NOMO-1 treated with DMSO at 0.1 percent for 48 hours (cell line): ENCODE measurements at regions not wholly inside any gene's neighbourhood (a gene's known extent, or its start where the extent isn't known, plus 50 kb on each side); places are given as distances from the start of the nearest gene placed in this dataset.
A peak's percentile ranks its signal among the peaks of the same experiment; 100 is the strongest.

Source experiments
- DNase-seq: peaks from one replicate; lab custom pipeline; 2025; ENCODE audit not compliant: unreplicated experiment; lab: John Stamatoyannopoulos, UW

DNA sequence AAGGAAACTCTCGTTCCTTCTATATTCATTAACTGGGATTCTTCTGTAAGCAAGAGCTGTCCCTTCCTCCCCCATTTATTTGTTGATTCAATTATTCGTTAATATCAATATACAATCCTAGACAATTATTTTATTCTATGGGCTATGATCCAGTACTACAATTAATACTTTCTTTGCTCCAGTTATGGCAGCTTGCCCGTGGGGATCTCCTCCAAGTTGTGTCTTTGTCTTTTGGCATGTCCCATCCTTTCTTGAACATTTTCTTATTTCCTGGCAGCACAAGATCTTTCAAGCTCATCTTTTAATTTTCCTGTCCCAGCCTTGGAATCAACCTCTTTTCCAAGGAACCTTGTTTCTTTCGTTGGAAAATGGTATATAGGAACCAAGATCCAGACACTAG is 249.3 kb downstream of the GAS1 start:
- DNase-seq, result no peak

DNA sequence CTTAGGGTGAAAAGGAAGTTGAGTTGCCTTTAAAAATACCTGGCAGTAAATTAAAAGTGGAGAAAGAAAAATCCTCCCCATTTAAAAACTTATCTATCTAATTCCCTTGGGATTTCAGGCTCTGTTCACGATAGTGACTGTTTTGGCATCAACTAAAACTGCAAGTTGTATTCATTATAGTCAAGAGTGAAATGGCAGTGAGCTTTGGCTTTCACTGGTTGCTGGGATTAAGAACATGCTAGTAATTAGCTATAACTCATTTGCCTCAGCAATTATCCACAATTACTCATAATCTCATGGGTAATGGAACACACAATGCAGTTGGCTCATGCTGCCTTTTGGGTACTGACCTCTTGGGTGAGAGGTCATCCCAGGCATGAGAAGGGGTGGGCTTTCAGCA is 250.1 kb downstream of the GAS1 start:
- DNase-seq, result no peak

DNA sequence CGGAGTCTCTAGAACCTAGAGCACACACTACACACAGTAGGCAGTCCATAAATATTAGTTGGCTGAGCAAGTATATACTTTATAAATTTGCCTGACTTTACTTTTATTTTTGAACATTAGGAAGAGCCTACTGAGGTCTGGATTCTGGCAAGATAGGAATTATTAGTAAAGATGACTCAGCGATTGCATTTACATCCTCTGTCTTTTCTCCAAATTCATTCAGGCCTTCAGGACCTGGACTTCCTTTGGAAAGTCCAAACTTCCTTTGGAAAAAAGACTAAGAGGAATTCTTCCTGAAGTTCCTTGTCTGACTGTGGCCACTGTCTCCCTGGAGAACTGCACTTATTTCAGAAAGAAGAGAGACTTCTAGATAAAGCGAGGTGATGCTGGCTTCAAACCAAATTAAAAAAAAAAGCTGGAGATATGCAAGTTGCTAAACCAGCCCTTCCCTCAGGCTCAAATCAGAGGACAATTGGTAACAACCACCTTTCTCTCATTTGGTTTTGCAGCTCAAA is 251.3 kb downstream of the GAS1 start:
- DNase-seq, result no peak

DNA sequence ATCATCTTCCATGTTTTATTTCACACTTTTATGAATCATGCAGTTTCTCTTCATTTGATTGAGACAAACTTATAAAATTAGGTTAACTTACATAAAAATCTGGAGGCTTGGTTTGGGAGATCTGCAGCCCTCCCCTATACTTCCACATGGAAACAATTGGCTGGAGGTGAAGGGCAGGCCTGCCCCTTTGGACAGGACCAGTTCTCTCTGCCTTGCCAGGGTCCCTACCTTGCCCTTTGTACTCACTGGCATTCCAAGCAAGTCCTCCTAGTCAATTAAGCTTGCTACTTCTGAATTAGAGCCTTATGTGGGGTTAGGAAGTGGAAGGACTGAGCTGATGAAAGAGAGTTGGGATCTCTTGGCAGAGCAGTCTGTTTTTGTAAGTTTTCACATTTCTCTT is 257.3 kb downstream of the GAS1 start:
- no peak for DNase-seq

DNA sequence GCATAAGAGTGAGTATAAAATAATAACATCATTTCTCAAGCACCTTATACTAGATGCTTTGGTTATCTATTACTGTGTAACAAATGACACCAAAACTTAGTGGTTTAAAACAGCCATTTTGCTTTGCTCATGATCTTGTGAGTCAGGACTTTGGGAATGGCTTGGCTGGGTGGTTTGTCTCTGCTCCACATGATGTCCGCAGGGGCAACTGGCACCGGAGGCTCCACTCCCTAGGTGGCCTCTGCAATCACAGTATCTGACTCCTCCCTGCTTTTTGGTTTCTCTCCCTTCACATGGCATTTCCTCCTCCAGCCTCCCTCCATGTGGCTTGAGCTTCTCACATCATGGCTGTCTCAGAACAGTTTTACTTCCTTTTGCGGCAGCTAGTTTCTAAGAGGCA is 259.5 kb downstream of the GAS1 start:
- DNase-seq, result peak; percentile 8

DNA sequence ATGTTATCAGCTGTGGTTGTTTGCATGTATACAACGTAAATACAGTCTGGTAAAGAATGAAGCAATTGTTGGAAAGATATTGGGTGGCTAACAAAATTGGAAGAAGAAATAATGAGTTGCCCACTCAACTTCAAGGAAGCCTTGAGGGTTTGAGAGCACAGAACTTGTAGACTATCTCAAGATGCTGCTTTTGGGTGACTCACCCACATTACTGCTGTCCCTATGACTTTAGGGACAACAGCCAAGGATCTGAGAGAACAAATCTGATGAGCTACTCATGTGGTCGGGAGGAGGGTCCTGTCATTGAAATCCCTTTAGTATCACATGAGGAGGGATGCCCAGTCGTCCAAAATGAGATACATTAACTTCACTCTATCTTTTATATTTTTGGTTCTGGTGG is 261.8 kb downstream of the GAS1 start:
- no peak for DNase-seq

DNA sequence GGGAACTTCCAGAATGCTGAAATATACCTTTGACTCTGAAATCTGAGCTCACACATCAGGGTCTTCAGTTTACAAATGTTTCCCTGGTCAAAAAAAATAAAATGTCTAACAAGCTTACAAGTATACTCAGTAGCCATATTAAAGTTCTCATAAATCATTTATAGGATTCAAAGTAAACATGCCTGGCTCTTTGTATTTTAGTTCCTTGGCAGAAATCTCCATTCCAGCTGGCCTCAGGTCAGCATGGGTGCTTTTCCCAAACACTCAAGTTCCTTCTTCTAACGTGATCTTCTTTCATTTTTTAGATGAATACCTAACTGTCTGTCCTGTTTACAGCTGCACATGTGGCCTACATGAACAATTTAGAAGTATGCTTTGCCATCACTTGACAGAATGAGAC is 263.2 kb downstream of the GAS1 start:
- DNase-seq, result no peak

DNA sequence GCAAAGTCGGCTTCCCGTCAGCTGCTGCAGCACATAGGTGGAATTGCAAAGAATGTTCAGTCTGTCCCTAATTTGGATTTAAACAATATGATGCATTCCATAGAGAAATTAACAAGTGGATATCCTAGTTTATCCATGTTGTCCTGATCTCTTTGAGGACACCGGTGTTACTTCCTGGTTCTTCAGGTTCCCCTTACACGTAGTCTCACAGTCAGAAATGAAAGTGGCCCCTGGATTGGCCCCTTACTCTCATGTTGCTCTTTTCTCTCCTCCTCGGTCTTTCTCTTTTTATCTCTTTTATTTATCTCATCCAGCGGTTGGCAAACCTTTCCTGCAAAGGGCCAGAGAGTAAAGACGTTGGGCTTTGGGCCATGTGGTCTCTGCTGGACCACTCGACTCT is 265.1 kb downstream of the GAS1 start:
- DNase-seq, result no peak

DNA sequence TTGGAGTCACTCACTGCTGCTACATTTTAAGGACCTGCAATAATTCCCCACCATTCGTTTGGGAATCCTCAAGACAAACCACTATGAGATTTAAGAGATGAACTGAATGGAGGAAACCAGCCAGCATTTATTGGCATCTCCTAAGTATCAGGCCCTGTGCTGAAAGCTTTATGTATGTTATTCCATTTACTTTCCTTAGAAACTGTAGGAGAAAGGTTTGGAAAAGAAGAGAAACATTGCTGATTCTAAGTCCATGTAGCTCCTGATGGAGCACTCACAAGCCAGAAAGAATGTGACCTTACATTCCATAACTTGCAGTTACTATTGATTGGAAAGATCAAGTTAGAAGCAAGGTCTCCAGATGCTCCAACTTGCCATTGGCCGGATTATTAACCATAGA is 267.4 kb downstream of the GAS1 start:
- no peak for DNase-seq

DNA sequence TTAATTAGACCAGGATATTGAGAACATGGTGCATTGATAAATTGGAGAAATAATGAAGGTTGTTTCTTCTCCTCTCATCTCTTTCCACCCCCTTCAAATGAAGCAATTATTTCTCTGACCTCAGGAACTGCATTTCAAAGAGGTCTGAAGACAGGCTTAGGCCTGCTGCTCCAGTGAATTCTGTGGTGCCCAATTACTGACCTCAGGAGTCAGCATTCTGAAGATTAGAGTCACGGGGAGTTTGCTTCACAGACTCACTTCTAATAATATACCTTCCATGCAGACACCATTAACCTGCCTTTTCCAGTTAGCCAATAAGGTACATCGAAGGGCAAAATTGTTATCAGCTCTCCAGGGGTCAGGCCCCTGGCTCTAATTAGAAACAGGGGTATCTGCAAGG is 270.9 kb downstream of the GAS1 start:
- no peak for DNase-seq

DNA sequence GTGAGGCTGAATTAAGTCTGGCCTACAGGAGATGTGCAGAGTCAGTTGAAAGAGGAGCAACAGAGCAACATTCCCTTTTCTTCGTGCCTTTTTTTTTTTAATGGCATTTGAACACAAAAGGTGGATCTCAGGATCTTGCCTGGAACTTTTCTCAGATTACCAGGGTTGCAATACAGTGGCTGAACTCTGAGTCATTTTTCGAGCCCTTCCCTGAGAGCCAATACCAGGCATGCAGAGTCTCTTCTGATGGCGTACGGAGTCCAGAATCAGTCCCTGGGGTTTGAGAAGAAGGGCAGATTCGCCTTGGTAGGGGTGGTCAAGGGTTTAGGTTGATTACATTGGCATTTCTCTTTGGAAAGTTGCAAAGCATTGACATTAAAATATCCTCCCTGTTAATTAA is 271.5 kb downstream of the GAS1 start:
- DNase-seq, result no peak

DNA sequence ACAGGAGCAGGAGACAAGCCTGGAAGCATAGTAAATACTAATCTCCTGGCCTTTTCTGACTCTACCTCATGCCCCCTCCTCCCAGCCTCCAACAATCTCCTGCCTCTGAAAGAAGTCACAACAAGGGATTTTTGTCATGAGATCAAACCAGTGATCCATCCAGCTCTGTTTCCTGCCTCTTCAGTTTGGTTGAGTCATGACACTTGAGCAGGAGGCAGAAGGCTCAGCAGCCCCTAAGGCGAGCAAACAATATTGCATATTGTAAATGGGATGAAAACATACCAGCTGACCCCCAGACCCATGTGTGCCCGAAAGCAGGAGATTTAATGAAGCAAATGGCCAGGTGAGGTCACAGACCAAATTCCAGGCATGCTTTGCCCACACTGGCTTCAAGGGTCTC is 272.8 kb downstream of the GAS1 start:
- DNase-seq, result no peak

DNA sequence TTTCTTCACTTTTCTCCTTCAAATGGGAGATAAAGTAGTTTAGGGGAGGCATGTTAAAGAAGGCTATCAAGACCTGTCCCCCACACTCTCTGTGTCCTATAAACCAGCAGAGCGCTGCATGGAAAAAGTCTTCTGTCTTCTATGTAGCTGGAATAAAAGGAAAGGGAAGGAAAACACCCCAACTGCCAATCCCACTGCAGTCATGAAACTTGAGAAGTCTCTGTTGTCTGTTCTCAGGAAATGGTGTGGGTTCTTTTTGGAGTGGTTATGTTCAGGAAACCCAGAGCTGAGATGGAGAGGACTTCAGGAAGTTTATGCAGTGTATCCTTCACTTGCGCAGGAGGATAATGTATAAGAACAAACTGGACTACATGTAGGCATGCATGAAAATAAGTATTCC is 274.3 kb downstream of the GAS1 start:
- no peak for DNase-seq

DNA sequence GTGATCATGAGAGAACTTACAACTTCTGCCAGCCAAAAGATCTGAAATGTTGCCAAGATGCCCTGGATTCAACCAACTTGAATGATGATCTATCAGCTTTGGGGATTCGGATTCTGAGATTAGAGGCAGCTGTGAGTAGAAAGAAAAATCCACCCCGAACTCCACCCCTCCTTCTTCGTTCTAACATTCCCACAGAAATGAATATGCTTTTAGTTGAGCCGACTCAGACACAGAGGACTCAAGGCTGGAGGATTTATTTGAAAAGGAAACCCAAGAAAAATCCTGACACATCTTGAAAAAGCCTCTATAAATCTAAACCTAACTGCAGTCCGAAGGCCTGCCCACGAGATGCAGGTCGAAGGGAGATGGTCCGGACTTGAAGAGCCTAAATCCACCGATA is 275.0 kb downstream of the GAS1 start:
- no peak for DNase-seq

DNA sequence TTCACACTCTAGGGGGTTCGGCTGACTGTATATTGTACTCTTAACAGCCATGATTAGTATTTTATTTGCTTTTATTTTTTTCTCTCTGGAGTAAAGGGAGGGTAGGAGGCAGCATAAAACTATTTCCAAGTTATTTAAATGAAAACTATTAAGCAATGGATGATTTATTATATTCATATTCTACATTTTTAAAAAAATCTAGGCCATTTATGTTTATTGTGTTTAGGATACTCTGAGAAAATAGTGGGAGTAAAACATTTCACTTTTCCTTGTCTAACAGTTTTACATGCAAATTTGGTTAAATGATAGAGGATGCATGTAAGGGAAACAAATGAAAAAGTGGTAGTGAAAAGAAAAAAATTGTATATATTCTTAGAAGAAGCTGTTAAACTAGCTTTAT is 276.3 kb downstream of the GAS1 start:
- no peak for DNase-seq

DNA sequence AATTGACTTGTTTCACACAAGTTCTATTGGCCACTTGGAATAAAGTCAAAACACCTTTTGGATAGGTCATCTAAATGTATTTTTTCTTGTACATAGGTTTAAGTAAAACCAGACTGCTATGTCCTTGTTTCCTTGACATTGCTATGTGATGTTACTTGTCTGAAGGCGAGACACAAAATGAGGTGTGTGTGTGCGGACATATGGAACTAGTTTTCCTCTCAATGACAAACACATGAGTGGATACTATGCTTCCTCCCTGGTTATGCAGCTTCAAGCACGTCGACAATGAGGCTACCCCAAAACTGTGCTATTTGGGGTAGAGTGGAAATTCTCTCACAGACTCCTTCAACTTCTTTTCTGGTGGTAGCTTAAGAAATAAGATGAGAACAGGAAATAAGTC is 276.8 kb downstream of the GAS1 start:
- no peak for DNase-seq

DNA sequence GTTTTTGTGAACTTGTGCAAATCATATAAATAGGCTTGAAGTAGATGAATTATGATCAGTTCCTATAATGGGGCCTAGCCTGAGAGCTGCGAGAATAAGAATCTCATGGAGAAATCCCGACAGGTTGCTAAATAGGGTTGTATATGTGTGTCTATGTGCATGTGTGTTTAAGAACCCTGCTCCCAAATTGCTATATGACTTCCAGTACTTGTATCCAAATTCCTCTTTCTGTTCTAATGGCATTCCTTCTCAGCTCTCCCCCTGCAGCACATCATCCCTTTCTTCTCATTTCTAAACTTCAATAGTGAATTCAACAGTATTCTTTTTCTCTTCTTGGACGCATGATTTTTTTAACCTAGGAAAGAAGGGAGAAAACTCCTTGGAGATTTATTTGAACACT is 277.2 kb downstream of the GAS1 start:
- no peak for DNase-seq

DNA sequence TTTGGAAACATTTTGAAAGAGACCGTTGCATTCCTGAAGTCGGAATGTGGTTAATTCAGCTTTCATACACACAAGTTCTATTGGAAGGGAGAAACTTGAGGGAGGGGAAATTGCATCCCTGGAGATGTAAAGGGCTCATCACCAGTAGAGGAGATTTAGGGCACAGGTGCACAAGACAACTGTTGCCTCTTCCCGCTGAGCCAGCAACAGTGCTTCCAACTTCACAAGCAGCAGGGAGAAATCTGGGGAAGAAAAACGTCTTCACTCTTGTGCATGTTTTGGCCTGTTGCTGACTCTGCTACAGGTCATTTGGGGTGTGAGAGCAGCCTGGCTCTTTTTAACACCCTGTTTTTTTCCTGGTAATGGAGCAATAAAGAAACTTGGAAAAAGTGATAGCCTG is 277.9 kb downstream of the GAS1 start:
- DNase-seq, result no peak

DNA sequence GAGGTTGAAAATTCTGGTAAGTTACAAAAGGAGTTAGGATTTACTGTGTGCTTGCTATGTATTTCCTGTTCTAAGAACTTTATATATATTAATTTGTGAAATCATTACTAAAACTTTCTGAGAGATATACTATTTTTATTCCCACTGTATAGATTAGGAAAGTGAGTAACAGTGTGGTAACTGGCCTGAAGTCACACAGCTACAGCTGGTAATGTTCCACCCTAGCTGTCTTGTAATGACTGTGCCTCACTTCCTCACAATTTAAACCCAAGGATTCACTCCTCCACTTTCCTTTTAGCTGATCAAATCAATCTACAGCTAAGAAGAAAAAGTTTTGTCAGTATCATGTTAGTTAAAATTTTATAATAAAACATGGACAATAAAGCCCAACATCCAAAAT is 278.8 kb downstream of the GAS1 start:
- no peak for DNase-seq

DNA sequence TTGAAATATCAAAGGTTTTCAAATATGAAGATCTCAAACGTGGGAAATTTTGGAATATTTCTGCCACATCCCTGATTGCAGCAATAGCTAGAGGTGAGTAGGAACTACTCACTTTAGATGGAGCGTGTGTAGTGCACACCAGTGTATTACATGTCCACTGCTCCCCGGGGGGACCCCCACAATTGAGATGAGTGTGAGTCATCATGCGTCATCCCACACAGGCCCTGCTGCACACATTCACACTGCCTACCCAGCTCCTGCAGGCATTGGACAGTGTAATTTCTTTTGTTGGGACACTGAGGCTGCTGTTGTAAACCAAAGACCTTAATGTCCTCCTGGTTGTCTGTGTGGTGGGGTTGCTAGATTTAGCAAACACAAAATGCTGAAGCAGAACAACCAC is 280.0 kb downstream of the GAS1 start:
- no peak for DNase-seq

DNA sequence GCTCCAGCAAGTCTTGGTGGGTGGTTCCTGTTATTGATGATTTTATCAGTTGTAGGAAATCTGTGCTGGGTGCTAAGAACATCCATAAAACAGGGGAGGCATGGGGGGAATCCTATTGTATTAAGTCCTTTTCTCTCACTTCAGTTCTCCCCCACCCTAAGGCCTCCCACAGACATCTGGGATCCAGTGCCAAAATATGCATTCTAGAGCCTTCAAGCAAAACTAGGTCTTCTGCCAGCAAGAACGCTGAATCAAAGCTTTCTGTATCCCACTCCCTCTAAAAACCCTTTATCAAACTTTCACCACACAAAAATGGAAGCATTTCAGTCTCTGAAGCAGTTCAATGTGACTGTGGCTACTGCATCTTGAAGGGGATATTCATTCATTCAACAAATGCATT is 281.9 kb downstream of the GAS1 start:
- no peak for DNase-seq

DNA sequence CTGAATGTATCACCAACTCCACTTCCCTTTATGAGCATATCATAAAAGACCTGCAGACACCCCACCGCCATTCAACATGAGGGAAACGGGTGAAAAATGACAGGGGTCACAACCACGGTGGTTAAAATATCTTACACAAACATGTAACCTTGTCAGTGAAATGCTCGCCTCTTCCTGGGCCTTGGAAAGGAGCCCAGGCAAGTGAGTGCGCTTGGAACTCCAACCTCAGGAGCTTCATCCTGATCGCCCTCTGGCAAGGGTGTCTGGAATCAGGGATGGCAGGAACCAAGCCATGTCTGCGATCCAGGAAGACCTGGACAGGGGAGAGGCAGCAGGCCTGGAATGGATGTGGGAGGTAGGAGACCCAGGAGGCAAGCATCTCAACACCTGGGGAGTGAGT is 282.7 kb downstream of the GAS1 start:
- no peak for DNase-seq

DNA sequence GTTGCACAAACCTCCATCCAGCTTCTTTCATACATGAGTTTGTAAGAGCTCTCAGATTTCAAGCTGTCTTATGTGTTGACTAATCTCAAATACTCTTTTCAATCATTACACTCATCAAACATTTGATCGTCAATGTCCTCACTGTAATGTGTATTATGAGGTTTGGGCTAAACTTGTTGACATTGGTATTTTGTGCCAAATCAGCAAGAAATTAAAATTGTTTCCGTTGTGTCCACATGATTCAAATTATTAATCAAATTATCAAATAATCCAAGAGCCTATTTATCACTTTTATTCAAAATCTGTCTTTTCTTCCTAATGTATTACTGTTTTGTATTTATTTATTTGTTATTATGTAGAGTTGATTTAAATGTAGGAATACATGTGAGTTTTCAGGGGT is 283.4 kb downstream of the GAS1 start:
- no peak for DNase-seq

DNA sequence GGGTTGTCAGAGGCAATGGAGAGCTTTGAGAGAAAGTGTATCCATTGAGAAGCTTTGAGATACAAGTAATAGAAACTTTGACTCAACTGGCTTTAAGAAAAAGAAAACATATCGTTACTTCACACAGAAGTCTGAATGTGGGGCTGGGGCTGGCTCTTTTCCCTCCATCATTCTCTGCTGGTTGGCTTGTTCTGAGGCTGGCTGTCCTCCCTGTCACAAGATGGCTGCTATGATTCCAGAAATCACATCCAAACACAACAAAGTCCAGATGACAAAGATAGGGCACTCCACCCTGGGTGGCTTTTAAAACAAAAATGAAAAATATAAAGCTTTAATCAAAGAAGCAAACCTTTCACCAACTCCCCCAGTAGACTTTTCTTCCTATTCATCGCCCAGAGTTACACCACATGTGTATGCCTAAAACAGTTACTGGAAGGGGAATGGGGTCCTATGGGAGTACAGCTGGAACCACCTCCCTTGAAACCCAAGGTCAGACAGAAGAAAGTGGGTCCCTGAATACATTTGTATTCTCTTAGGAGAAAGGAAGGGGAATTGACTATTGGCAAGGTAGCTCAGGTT is 284.3 kb downstream of the GAS1 start:
- no peak for DNase-seq
